HG03103 (cell line): ENCODE measurements at regions not wholly inside any gene's neighbourhood (a gene's known extent, or its start where the extent isn't known, plus 50 kb on each side); places are given as distances from the start of the nearest gene placed in this dataset.
"Not testable (repeated sequence)": the region's sequence is repeated elsewhere in the genome, so short reads cannot be mapped to it uniquely, and the experiment has no call there.

ENCODE experiments used
- ATAC-seq: cut with Tn5 transposase; IDR thresholded peaks from one replicate; pipeline ENCODE4 v1.9.1; 2021; ENCODE audit warnings: low read depth; ENCODE audit not compliant: unreplicated experiment

GRCh38 chr1:146729642-146730344 lies 208.3 kb upstream of the NBPF12 start:
- ATAC-seq = not testable (repeated sequence)

DNA sequence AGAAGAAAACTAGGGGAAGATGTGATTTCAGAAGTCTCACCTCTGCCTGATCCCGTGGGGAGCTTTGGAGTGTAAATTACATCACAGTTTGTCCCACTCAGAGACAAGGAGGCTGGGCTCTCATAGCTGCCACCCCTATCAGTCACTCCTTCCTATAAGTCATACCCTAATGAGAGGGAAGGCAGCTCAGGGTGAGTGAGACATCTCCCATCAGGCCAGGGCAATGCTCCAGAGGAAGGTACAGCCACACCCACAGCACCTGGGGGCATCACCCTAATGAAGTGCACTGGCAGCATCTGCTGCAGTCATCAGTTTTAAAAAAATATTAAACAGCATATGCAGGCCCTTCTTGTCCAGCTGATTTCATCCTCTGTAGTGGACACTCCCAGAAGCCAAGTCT lies 223.1 kb upstream of the NBPF12 start:
- not testable (repeated sequence) for ATAC-seq

DNA sequence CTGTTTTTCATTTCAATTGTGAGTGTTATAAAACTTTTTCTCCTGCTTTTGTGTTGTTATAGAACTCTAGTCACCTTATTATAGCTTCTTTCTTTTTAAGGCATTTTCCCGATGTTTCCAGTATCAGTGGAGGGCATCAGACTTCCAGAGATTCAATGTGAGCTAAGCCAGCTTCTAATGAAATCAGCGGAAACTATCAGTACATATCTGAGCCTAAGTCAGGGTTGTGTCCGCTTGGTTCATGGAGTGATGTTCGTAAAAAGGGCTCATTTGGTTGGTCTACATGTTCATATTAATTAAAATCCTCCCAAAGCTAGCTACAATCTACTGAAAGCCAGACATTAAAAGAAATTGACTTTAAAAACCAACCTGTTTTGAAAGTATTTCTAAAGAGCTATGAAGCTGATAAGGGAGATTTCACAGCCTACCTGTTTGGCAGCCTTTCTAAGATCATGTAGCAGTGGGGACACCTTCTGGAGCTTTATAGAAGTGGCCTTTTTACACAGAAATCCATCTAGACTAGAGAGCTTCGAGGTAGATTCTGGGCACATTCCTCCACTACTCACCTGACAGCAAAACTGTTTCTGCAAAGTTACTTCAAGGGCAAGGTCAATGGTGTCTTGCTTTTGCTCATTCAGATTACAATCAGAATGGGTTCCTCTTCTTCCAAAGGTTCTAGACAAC lies 227.1 kb upstream of the NBPF12 start:
- ATAC-seq = not testable (repeated sequence)

- not testable (repeated sequence) for ATAC-seq
These were observed 228.8 kb upstream of the NBPF12 start for GRCh38 chr1:146709302-146709701.

GRCh38 chr1:146704162-146704724 lies 233.9 kb upstream of the NBPF12 start:
- ATAC-seq = not testable (repeated sequence)

- ATAC-seq = not testable (repeated sequence)
These were observed 236.8 kb upstream of the NBPF12 start for GRCh38 chr1:146701320-146701719.

- ATAC-seq = not testable (repeated sequence)
These were observed 242.7 kb upstream of the NBPF12 start for GRCh38 chr1:146695388-146695787.

GRCh38 chr1:146691798-146692197 lies 246.3 kb upstream of the NBPF12 start:
- ATAC-seq = not testable (repeated sequence)

- not testable (repeated sequence) for ATAC-seq
These were observed 249.2 kb upstream of the NBPF12 start for GRCh38 chr1:146688893-146689292.

- not testable (repeated sequence) for ATAC-seq
These were observed 251.3 kb upstream of the NBPF12 start for GRCh38 chr1:146686777-146687366.

GRCh38 chr1:146683126-146683429 lies 255.0 kb upstream of the NBPF12 start:
- ATAC-seq = not testable (repeated sequence)

DNA sequence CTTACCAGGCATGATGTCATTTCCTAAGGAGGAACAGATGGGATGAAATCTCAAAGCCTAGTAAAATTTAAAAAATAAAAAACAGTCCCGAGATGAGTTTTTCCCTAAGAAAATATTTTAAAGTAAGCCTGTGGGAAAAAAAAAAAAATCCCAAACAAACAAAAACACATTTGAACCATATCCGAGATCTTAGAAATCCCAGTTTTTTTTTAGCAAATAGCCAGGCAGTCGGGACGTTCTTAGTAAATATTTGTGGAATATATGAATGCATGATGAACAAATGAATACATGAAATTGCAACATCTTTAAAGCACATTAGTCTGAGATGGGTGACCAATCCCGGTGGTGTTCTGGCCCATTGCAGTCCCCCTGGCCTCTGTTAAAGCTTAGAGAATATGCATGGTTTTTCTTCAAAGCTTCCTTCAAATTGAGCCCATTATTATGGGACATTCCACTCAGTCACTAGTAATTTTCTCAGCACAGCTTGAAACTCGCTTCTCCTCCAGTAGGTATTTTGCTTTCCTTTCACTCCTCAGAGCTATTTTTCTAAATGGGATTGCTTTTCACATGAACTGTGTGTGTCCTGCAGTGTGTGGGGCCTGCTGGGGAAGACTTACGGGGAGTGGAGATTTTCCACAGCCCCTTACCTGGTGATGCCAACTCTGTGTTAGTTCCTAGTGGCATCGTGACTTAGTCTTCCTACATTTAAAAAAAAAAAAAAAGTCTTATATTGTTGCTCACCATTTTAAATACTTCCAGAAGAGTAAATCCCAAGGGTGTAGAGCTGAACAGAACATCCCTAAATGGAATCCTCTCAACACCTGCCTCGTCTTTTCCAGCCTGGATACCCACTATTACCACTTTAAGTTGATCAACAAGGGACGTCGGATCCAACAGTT lies 255.6 kb upstream of the NBPF12 start:
- not testable (repeated sequence) for ATAC-seq

GRCh38 chr1:146673729-146674299 lies 264.3 kb upstream of the NBPF12 start:
- ATAC-seq = not testable (repeated sequence)

DNA sequence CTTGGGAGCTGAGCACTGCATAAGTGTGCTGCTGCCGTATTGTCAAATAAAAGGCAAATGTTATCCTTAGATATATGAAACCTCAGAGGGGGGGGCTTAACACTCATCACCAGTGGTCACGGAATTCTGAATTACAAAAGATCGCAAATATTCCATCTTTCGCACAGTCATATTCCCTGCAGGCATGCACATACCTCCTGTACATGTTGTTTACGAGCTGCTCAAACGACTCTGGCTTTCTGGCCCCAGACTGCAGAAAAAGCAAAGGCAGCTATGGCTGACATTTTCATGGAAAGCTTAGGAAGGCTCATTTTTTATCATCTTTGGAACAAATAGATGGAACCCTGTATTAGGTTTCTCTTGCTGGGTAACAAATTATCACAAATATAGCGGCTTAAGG lies 265.5 kb upstream of the NBPF12 start:
- ATAC-seq = not testable (repeated sequence)

- ATAC-seq = not testable (repeated sequence)
These were observed 266.5 kb upstream of the NBPF12 start for GRCh38 chr1:146671588-146671987.

GRCh38 chr1:146670832-146671566 lies 267.1 kb upstream of the NBPF12 start:
- not testable (repeated sequence) for ATAC-seq

DNA sequence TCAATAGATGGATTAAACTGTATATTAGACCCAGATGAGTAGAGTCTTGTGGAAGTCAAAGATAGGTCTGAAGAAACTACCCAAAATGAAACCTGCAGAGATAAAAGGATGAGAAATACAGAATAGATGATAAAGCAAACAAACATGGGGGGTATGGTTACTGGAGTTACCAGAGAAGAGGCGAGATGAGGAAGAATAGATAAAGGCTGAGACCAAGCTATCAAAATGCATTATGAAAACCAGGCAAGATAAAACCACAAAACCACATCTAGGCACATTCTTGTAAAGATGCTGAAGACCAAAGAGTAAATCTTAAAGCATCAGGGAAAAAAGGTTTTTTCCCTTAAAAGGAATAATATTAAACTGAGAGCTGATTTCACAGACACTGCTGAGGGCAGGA lies 271.8 kb upstream of the NBPF12 start:
- ATAC-seq = not testable (repeated sequence)

- not testable (repeated sequence) for ATAC-seq
These were observed 277.9 kb upstream of the NBPF12 start for GRCh38 chr1:146660242-146660641.

- ATAC-seq = not testable (repeated sequence)
These were observed 281.6 kb upstream of the NBPF12 start for GRCh38 chr1:146656356-146657060.
